Fibroblast of lung (primary cell): ENCODE measurements at regions not wholly inside any gene's neighbourhood (a gene's known extent, or its start where the extent isn't known, plus 50 kb on each side); places are given as distances from the start of the nearest gene placed in this dataset.

Experiments
- EZH2 ChIP-seq: IDR thresholded peaks from 2 replicates; pipeline ENCODE4 v1.5.1; 2012; ENCODE audit warnings: low read length, control low read depth, mild to moderate bottlenecking; ENCODE audit errors: missing control alignments
- TF ChIP-seq, protein P1 (sequence below), 2 donors: IDR thresholded peaks in 1 of 2; conservative IDR thresholded peaks in 1 of 2; 1 replicate in 1 of 2; 2 replicates in 1 of 2; pipeline ENCODE4 v1.5.1; 2011 to 2012; ENCODE audit warnings: low read length in 2 of 2, control low read depth in 1 of 2, inconsistent platforms in 1 of 2, low read depth in 1 of 2, mild to moderate bottlenecking in 1 of 2

DNA sequence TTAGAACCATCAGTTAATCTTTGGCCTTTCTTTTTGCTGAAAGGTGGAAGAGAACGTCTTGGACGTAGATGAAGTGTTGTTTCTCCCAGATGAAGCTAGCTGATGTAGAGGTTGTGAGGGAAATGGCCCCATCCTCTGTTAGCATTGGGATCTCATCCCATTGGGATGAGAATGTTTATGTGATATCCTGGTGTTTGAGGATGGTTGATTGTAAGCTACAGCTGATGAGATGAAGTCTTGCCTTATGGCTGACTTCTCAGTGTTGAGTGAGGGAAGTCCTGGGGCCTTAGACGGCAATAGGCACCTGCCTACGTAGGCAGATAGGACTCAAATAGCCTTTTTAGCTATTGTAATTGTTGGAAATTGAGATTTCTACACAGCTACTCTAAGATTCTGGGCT is 211.3 kb downstream of the MYCN start:
- TF ChIP-seq, protein P1, sequence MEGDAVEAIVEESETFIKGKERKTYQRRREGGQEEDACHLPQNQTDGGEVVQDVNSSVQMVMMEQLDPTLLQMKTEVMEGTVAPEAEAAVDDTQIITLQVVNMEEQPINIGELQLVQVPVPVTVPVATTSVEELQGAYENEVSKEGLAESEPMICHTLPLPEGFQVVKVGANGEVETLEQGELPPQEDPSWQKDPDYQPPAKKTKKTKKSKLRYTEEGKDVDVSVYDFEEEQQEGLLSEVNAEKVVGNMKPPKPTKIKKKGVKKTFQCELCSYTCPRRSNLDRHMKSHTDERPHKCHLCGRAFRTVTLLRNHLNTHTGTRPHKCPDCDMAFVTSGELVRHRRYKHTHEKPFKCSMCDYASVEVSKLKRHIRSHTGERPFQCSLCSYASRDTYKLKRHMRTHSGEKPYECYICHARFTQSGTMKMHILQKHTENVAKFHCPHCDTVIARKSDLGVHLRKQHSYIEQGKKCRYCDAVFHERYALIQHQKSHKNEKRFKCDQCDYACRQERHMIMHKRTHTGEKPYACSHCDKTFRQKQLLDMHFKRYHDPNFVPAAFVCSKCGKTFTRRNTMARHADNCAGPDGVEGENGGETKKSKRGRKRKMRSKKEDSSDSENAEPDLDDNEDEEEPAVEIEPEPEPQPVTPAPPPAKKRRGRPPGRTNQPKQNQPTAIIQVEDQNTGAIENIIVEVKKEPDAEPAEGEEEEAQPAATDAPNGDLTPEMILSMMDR (conservative IDR thresholded peaks at IDR 0.05 in 1 of 2, IDR thresholded peaks at IDR 0.05 in 1 of 2; ENCODE audit: low read depth in 1 of 2, low read length in 2 of 2): no peak
- no peak for TF ChIP-seq EZH2
